Stomach (tissue), 4 donors: ENCODE measurements at regions not wholly inside any gene's neighbourhood (a gene's known extent, or its start where the extent isn't known, plus 50 kb on each side); places are given as distances from the start of the nearest gene placed in this dataset.

ENCODE experiments used
- EP300 ChIP-seq: sonication (generic); formaldehyde crosslinking; IDR thresholded peaks from one replicate; pipeline ENCODE4 v1.6.1; 2017; ENCODE audit warnings: antibody characterized with exemption
- POLR2A ChIP-seq, 4 donors: fragments of 450-650 bp; IDR thresholded peaks; one replicate each; pipeline ENCODE4 v1.6.1; 2016; ENCODE audit warnings: antibody characterized with exemption in 4 of 4, control low read depth in 2 of 4, mild to moderate bottlenecking in 1 of 4, moderate library complexity in 1 of 4
- TF ChIP-seq, protein P1 (sequence below), 7 experiments: fragments of 450-650 bp in 4 of 7; fragments of 200-600 bp in 3 of 7; sonication (generic) in 3 of 7; IDR thresholded peaks; one replicate each; pipeline ENCODE4 v1.5.1; 2016 to 2019; ENCODE audit warnings: antibody characterized with exemption in 7 of 7, control low read depth in 2 of 7, mild to moderate bottlenecking in 1 of 7

GRCh38 chr11:112589155-112589554 lies 328.5 kb upstream of the PLET1 start:
- TF ChIP-seq, protein P1, sequence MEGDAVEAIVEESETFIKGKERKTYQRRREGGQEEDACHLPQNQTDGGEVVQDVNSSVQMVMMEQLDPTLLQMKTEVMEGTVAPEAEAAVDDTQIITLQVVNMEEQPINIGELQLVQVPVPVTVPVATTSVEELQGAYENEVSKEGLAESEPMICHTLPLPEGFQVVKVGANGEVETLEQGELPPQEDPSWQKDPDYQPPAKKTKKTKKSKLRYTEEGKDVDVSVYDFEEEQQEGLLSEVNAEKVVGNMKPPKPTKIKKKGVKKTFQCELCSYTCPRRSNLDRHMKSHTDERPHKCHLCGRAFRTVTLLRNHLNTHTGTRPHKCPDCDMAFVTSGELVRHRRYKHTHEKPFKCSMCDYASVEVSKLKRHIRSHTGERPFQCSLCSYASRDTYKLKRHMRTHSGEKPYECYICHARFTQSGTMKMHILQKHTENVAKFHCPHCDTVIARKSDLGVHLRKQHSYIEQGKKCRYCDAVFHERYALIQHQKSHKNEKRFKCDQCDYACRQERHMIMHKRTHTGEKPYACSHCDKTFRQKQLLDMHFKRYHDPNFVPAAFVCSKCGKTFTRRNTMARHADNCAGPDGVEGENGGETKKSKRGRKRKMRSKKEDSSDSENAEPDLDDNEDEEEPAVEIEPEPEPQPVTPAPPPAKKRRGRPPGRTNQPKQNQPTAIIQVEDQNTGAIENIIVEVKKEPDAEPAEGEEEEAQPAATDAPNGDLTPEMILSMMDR (IDR thresholded peaks at IDR 0.05), result no peak
- TF ChIP-seq EP300 (no peak), POLR2A (IDR thresholded peaks at IDR 0.05) (no peak)
